ENCODE measurements at regions not wholly inside any gene's neighbourhood (a gene's known extent, or its start where the extent isn't known, plus 50 kb on each side); places are given as distances from the start of the nearest gene placed in this dataset. TPM values are rescaled to one million over a fixed set of nuclear protein-coding genes. Genes with fewer than 3 reads are reported as not detected.

- TF ChIP-seq, protein P1, sequence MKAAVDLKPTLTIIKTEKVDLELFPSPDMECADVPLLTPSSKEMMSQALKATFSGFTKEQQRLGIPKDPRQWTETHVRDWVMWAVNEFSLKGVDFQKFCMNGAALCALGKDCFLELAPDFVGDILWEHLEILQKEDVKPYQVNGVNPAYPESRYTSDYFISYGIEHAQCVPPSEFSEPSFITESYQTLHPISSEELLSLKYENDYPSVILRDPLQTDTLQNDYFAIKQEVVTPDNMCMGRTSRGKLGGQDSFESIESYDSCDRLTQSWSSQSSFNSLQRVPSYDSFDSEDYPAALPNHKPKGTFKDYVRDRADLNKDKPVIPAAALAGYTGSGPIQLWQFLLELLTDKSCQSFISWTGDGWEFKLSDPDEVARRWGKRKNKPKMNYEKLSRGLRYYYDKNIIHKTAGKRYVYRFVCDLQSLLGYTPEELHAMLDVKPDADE (IDR thresholded peaks at IDR 0.05), result no peak
- TF ChIP-seq EZH2 (IDR thresholded peaks at IDR 0.05; ENCODE audit: low read depth, unreplicated experiment) (no peak), ZNF331 (CRISPR knock-in tag; IDR thresholded peaks at IDR 0.05; ENCODE audit: low read depth) (no peak), JUNB (IDR thresholded peaks at IDR 0.05; ENCODE audit: unreplicated experiment) (no peak), POLR2AphosphoS5 (IDR thresholded peaks at IDR 0.05; ENCODE audit: low read depth) (no peak), REST (IDR thresholded peaks at IDR 0.05; ENCODE audit: unreplicated experiment) (no peak)
Measured at GRCh38 chr18:72922895-72923294, 55.1 kb upstream of the NETO1 start (continued).

Small RNA genes in the stretch of these regions (small RNA-seq; reads per million reads assigned to genes)
- gene RN7SL401P (ENCODE audit: low replicate concordance), result not detected

All from GM23338 (cell line).